ENCODE measurements at regions not wholly inside any gene's neighbourhood (a gene's known extent, or its start where the extent isn't known, plus 50 kb on each side); places are given as distances from the start of the nearest gene placed in this dataset.
"Not testable (repeated sequence)": the region's sequence is repeated elsewhere in the genome, so short reads cannot be mapped to it uniquely, and the experiment has no call there.

DNA sequence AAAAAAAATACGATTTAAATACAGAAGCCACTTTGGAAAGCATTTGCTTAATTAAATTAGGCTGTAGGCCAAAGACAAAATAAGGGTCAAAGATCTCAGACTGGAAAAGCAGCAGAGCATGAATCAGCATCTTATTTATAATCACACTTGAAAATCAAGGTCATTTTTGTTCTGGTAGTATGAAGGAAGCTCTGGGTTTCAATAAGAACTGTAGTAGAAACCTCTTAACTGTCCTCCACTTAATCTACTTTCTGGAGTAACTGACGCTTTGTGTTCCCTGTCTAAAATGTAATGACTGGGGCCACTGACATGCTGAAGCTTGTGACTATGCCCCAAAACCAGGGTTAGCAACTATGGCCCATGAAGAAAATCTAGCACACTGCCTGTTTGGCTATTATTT is 450.7 kb upstream of the ZP4 start:
- H3K4me3 ChIP-seq: no peak overlapping the region
- no peak overlapping the region for H3K27ac ChIP-seq
- DNase-seq: no peak
- H3K9me3 ChIP-seq: no peaks in the 10 kb centered on the region
- H3K27me3 ChIP-seq: no peaks in the 10 kb centered on the region
- TF ChIP-seq CTCF (IDR thresholded peaks at IDR 0.05) (no peak), POLR2A (IDR thresholded peaks at IDR 0.05) (no peak)
- H3K36me3 ChIP-seq: no peaks in the 10 kb centered on the region
- H3K4me1 ChIP-seq: no peaks in the 10 kb centered on the region

- no peaks in the 10 kb centered on the region for H3K4me1 ChIP-seq
- no peak overlapping the region for H3K27ac ChIP-seq
- no peaks in the 10 kb centered on the region for H3K9me3 ChIP-seq
- TF ChIP-seq POLR2A (IDR thresholded peaks at IDR 0.05) (no peak), CTCF (IDR thresholded peaks at IDR 0.05) (no peak)
- H3K36me3 ChIP-seq: no peaks in the 10 kb centered on the region
- H3K4me3 ChIP-seq: no peak overlapping the region
- no peaks in the 10 kb centered on the region for H3K27me3 ChIP-seq
- no peak for DNase-seq
Observed at GRCh38 chr1:238340989-238341388, 450.3 kb upstream of the ZP4 start.

DNA sequence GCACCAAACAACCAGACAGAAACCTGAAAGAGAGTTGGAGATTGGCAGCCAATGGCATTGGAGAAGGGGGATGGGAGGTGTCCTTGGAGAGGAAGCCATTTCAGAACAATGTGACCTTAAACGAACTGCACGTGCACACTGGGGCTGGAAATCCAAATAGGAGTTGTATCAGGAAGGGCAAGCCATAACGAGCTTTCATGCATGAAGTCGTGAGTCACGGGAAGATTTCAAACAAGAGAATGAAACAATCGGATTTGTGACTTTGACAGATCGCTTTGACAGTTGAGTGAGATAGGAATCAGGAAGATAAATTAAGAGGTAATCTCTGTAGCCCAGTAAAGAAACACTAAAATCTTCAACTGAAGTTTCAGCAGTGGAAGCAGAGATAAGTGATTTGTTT is 445.8 kb upstream of the ZP4 start:
- no peak overlapping the region for H3K27ac ChIP-seq
- TF ChIP-seq CTCF (IDR thresholded peaks at IDR 0.05): no peak
- no peak for TF ChIP-seq POLR2A (IDR thresholded peaks at IDR 0.05)
- H3K4me3 ChIP-seq: no peak overlapping the region
- H3K27me3 ChIP-seq: no peaks in the 10 kb centered on the region
- H3K36me3 ChIP-seq: no peaks in the 10 kb centered on the region
- no peaks in the 10 kb centered on the region for H3K9me3 ChIP-seq
- DNase-seq: no peak
- no peaks in the 10 kb centered on the region for H3K4me1 ChIP-seq

DNA sequence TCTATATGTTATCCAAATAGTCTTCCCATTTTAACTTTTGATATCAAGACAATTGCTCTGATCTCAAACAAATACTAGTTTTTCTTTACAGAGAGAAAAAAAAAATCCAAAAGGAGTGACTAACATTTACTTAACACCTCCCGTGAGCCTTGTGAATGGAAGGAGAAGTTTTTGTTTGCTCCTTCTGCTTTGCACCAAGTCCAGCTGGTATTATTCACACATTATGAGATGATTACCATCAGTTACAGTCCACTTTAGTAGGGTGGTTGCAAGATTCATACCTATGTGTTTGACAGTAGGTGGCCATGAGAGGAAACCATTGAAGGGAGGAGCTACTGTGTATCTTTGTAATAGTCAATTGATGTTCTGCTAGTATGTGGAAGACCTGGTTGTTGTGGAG is 443.4 kb upstream of the ZP4 start:
- Histone ChIP-seq H3K36me3 (no peaks in the 10 kb centered on the region), H3K4me3 (no peak overlapping the region), H3K9me3 (no peaks in the 10 kb centered on the region), H3K27ac (no peak overlapping the region), H3K4me1 (no peaks in the 10 kb centered on the region), H3K27me3 (no peaks in the 10 kb centered on the region)
- no peak for TF ChIP-seq POLR2A (IDR thresholded peaks at IDR 0.05)
- no peak for TF ChIP-seq CTCF (IDR thresholded peaks at IDR 0.05)
- DNase-seq: no peak

GRCh38 chr1:238331557-238331956 is 440.8 kb upstream of the ZP4 start:
- Histone ChIP-seq H3K27ac (no peak overlapping the region), H3K36me3 (no peaks in the 10 kb centered on the region), H3K4me3 (no peak overlapping the region), H3K4me1 (no peaks in the 10 kb centered on the region), H3K9me3 (no peaks in the 10 kb centered on the region), H3K27me3 (no peaks in the 10 kb centered on the region)
- TF ChIP-seq CTCF (IDR thresholded peaks at IDR 0.05): no peak
- TF ChIP-seq POLR2A (IDR thresholded peaks at IDR 0.05): no peak
- no peak for DNase-seq

DNA sequence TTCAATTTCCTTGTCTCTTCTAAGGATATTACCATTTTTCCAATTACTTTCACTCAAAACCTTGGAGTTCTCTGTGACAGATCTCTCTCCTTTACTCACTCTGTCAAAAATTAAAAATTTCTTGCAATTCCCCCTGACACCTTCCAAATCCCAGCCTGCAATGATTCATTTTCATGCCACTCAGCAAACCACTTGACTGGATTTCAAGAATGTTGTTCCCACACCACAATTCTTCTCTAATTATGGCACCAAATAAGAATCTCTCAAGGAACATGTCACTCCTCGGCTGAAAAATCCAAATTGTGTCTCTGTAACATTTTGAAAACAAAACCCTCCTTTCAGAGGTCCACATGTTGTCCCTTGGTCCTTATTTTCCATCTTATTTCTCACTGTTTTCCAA is 438.9 kb upstream of the ZP4 start:
- Histone ChIP-seq H3K4me1 (no peaks in the 10 kb centered on the region), H3K36me3 (no peaks in the 10 kb centered on the region), H3K27me3 (no peaks in the 10 kb centered on the region), H3K9me3 (no peaks in the 10 kb centered on the region), H3K4me3 (no peak overlapping the region), H3K27ac (no peak overlapping the region)
- TF ChIP-seq CTCF (IDR thresholded peaks at IDR 0.05) (no peak), POLR2A (IDR thresholded peaks at IDR 0.05) (no peak)
- no peak for DNase-seq

DNA sequence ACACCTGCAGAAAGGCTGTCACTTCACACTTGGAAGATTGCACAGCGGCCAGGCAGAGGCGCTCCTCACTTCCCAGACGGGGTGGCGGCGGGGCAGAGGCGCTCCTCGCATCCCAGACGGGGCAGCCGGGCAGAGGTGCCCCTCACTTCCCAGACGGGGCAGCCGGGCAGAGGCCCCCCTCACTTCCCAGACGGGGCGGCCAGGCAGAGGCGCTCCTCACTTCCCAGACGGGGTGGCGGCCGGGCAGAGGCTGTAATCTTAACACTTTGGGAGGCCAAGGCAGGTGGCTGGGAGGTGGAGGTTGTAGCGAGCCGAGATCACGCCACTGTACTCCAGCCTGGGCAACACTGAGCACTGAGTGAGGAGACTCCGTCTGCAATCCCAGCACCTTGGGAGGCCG is 436.3 kb upstream of the ZP4 start:
- H3K9me3 ChIP-seq, H3K27me3 ChIP-seq, H3K4me3 ChIP-seq, DNase-seq, H3K4me1 ChIP-seq, H3K27ac ChIP-seq, H3K36me3 ChIP-seq: not testable (repeated sequence)

DNA sequence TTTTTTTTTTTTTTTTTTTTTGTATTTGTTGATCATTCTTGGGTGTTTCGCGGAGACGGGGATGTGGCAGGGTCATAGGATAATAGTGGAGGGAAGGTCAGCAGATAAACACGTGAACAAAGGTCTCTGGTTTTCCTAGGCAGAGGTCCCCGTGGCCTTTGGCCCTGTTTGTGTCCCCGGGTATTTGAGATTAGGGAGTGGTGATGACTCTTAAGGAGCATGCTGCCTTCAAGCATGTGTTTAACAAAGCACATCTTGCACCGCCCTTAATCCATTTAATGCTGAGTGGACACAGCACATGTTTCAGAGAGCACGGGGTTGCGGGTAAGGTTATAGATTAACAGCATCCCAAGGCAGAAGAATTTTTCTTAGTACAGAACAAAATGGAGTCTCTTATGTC is 435.8 kb upstream of the ZP4 start:
- H3K27ac ChIP-seq, H3K4me3 ChIP-seq, H3K4me1 ChIP-seq, H3K36me3 ChIP-seq, H3K27me3 ChIP-seq, H3K9me3 ChIP-seq: not testable (repeated sequence)
- DNase-seq: peak in 1 of 3 donors; percentile 59
